ENCODE measurements at regions not wholly inside any gene's neighbourhood (a gene's known extent, or its start where the extent isn't known, plus 50 kb on each side); places are given as distances from the start of the nearest gene placed in this dataset.
"Not testable (repeated sequence)": the region's sequence is repeated elsewhere in the genome, so short reads cannot be mapped to it uniquely, and the experiment has no call there.

- not testable (repeated sequence) for ATAC-seq, DNase-seq
Measured at GRCh38 chr18:60062831-60063230, 163.0 kb downstream of the PMAIP1 start.

- ATAC-seq: no peak
- no peak for DNase-seq
Measured at GRCh38 chr18:60062396-60062795, 162.6 kb downstream of the PMAIP1 start.

GRCh38 chr18:60060578-60060977 is 160.8 kb downstream of the PMAIP1 start:
- no peak for ATAC-seq
- DNase-seq: no peak

GRCh38 chr18:60060026-60060425 is 160.2 kb downstream of the PMAIP1 start:
- DNase-seq (no peak), ATAC-seq (no peak)

GRCh38 chr18:60059216-60059615 is 159.4 kb downstream of the PMAIP1 start:
- DNase-seq: no peak
- ATAC-seq: no peak

GRCh38 chr18:60053747-60054304 is 154.0 kb downstream of the PMAIP1 start:
- ATAC-seq: no peak
- no peak for DNase-seq

GRCh38 chr18:60050821-60051220 is 151.0 kb downstream of the PMAIP1 start:
- DNase-seq (no peak), ATAC-seq (no peak)

- no peak for ATAC-seq
- DNase-seq: no peak
Measured at GRCh38 chr18:60049172-60049571, 149.4 kb downstream of the PMAIP1 start.

- ATAC-seq: no peak
- no peak for DNase-seq
Measured at GRCh38 chr18:60047556-60047955, 147.8 kb downstream of the PMAIP1 start.

GRCh38 chr18:60044290-60045006 is 144.7 kb downstream of the PMAIP1 start:
- DNase-seq (no peak), ATAC-seq (no peak)

GRCh38 chr18:60040971-60041370 is 141.2 kb downstream of the PMAIP1 start:
- DNase-seq (no peak), ATAC-seq (no peak)

- ATAC-seq (no peak), DNase-seq (no peak)
Measured at GRCh38 chr18:60038731-60039130, 138.9 kb downstream of the PMAIP1 start.

- ATAC-seq (no peak), DNase-seq (no peak)
Measured at GRCh38 chr18:60027397-60027796, 127.6 kb downstream of the PMAIP1 start.

- DNase-seq (no peak), ATAC-seq (no peak)
Measured at GRCh38 chr18:60024857-60025256, 125.1 kb downstream of the PMAIP1 start.

- no peak for ATAC-seq
- DNase-seq: no peak
Measured at GRCh38 chr18:60024345-60024744, 124.5 kb downstream of the PMAIP1 start.

- no peak for DNase-seq
- ATAC-seq: no peak
Measured at GRCh38 chr18:60022671-60023276, 123.0 kb downstream of the PMAIP1 start.

GRCh38 chr18:60021556-60021955 is 121.8 kb downstream of the PMAIP1 start:
- ATAC-seq: no peak
- DNase-seq: no peak

- ATAC-seq (no peak), DNase-seq (no peak)
Measured at GRCh38 chr18:60020107-60020925, 120.5 kb downstream of the PMAIP1 start.

GRCh38 chr18:60019463-60019840 is 119.7 kb downstream of the PMAIP1 start:
- no peak for ATAC-seq
- DNase-seq: no peak

- ATAC-seq: no peak
- DNase-seq: no peak
Measured at GRCh38 chr18:60018618-60019462, 119.0 kb downstream of the PMAIP1 start.

GRCh38 chr18:60018134-60018533 is 118.3 kb downstream of the PMAIP1 start:
- not testable (repeated sequence) for ATAC-seq, DNase-seq

GRCh38 chr18:60017371-60017770 is 117.6 kb downstream of the PMAIP1 start:
- DNase-seq: no peak
- ATAC-seq: no peak

Measured in stimulated activated naive CD8-positive, alpha-beta T cell treated with anti-CD3 and anti-CD28 coated beads, Interleukin-15, Interleukin-2, amounts not matched to agents 100 U/mL and 50 U/mL, for 24 hours (primary cell).